ENCODE measurements at regions not wholly inside any gene's neighbourhood (a gene's known extent, or its start where the extent isn't known, plus 50 kb on each side); places are given as distances from the start of the nearest gene placed in this dataset.

GRCh38 chr2:142380372-142380771 lies 249.6 kb upstream of the LRP1B start:
- TF ChIP-seq POLR2AphosphoS5 (IDR thresholded peaks at IDR 0.05): no peak
- TF ChIP-seq, protein P1, sequence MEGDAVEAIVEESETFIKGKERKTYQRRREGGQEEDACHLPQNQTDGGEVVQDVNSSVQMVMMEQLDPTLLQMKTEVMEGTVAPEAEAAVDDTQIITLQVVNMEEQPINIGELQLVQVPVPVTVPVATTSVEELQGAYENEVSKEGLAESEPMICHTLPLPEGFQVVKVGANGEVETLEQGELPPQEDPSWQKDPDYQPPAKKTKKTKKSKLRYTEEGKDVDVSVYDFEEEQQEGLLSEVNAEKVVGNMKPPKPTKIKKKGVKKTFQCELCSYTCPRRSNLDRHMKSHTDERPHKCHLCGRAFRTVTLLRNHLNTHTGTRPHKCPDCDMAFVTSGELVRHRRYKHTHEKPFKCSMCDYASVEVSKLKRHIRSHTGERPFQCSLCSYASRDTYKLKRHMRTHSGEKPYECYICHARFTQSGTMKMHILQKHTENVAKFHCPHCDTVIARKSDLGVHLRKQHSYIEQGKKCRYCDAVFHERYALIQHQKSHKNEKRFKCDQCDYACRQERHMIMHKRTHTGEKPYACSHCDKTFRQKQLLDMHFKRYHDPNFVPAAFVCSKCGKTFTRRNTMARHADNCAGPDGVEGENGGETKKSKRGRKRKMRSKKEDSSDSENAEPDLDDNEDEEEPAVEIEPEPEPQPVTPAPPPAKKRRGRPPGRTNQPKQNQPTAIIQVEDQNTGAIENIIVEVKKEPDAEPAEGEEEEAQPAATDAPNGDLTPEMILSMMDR (IDR thresholded peaks at IDR 0.05): no peak
- no peak for TF ChIP-seq POLR2A (IDR thresholded peaks at IDR 0.05)
